Hepatocyte (in vitro differentiated cells): ENCODE measurements at regions not wholly inside any gene's neighbourhood (a gene's known extent, or its start where the extent isn't known, plus 50 kb on each side); places are given as distances from the start of the nearest gene placed in this dataset.

ENCODE experiments used
- DNase-seq: peaks from one replicate; pipeline ENCODE4 v3.0.0-alpha.2; 2016; ENCODE audit warnings: low spot score
- H2AFZ ChIP-seq: fragments of 200-600 bp; sonication (generic); 2 replicates; pipeline ENCODE4 v1.6.0; 2016; ENCODE audit warnings: antibody characterized with exemption, mild to moderate bottlenecking
- H3K27ac ChIP-seq: fragments of 200-600 bp; sonication (generic); 2 replicates; pipeline ENCODE4 v1.5.1; 2016; ENCODE audit warnings: mild to moderate bottlenecking
- H3K27me3 ChIP-seq: fragments of 200-600 bp; sonication (generic); 2 replicates; pipeline ENCODE4 v1.6.1; 2016
- H3K36me3 ChIP-seq: fragments of 200-600 bp; sonication (generic); replicated peaks from 2 replicates; pipeline ENCODE4 v1.5.1; 2016; ENCODE audit warnings: low read depth; ENCODE audit not compliant: insufficient read depth
- H3K4me1 ChIP-seq: fragments of 200-600 bp; sonication (generic); 2 replicates; pipeline ENCODE4 v1.5.1; 2016; ENCODE audit warnings: mild to moderate bottlenecking, moderate library complexity; ENCODE audit not compliant: insufficient read depth
- H3K4me2 ChIP-seq: fragments of 200-600 bp; sonication (generic); 2 replicates; pipeline ENCODE4 v1.6.0; 2016
- H3K4me3 ChIP-seq: fragments of 200-600 bp; sonication (generic); 2 replicates; pipeline ENCODE4 v1.5.1; 2016; ENCODE audit warnings: mild to moderate bottlenecking
- H3K79me2 ChIP-seq: fragments of 200-600 bp; sonication (generic); 2 replicates; pipeline ENCODE4 v1.6.0; 2017; ENCODE audit warnings: mild to moderate bottlenecking
- H3K9me2 ChIP-seq: fragments of 200-600 bp; sonication (generic); replicated peaks from 2 replicates; pipeline ENCODE4 v1.6.0; 2017; ENCODE audit warnings: mild to moderate bottlenecking; ENCODE audit not compliant: insufficient read depth
- H3K9me3 ChIP-seq: fragments of 200-600 bp; sonication (generic); 2 replicates; pipeline ENCODE4 v1.5.1; 2016; ENCODE audit warnings: low read depth, mild to moderate bottlenecking
- H4K20me1 ChIP-seq: fragments of 200-600 bp; sonication (generic); 2 replicates; pipeline ENCODE4 v1.6.0; 2016; ENCODE audit warnings: mild to moderate bottlenecking; ENCODE audit not compliant: insufficient read depth, poor library complexity, severe bottlenecking
- EZH2 ChIP-seq: fragments of 200-600 bp; sonication (generic); IDR thresholded peaks from 2 replicates; pipeline ENCODE4 v1.6.1; 2016; ENCODE audit warnings: antibody characterized with exemption, mild to moderate bottlenecking, borderline replicate concordance
- EZH2phosphoT487 ChIP-seq: fragments of 200-600 bp; sonication (generic); IDR thresholded peaks from one replicate; pipeline ENCODE4 v1.6.1; 2018; ENCODE audit warnings: antibody characterized with exemption, mild to moderate bottlenecking, low read depth, moderate library complexity; ENCODE audit not compliant: unreplicated experiment, severe bottlenecking
- WGBS: methylation state at CpG from one replicate; pipeline ENCODE4 v1.1.6; 2016; ENCODE audit warnings: low lambda C conversion rate; ENCODE audit errors: missing lambda C conversion rate; 5-methylcytosine and 5-hydroxymethylcytosine counted together
- TF ChIP-seq, protein P1 (sequence below): fragments of 200-600 bp; sonication (generic); IDR thresholded peaks from 2 replicates; pipeline ENCODE4 v1.5.1; 2016; ENCODE audit warnings: antibody characterized with exemption, mild to moderate bottlenecking; ENCODE audit not compliant: poor library complexity

DNA sequence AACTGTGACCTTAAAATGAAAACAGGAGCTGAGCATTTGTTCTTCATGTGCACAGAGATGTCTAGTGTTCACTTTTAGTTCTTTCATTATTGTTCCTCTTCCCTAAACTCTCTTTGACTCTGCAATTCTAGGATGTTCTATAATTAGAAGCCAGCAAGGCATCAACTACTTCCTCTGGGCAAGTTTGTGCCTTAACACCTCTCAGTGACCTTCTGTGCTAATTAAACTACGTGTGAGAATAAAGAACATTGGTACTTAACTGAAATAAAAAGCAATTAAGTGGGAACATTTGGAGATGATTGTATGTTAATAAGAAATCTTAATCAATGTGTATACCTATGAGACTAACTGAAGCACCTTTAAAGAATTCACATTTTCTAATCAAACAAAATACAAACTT lies 242.8 kb downstream of the RASEF start:
- Histone ChIP-seq H3K36me3 (no peaks in the 10 kb centered on the region), H2AFZ (no peak overlapping the region), H3K9me3 (no peaks in the 10 kb centered on the region), H3K9me2 (no peaks in the 10 kb centered on the region), H4K20me1 (no peaks in the 10 kb centered on the region), H3K4me1 (no peaks in the 10 kb centered on the region), H3K79me2 (no peaks in the 10 kb centered on the region), H3K27ac (no peak overlapping the region), H3K4me3 (no peak overlapping the region), H3K27me3 (no peaks in the 10 kb centered on the region), H3K4me2 (no peak overlapping the region)
- TF ChIP-seq EZH2, result no peak
- TF ChIP-seq, protein P1, sequence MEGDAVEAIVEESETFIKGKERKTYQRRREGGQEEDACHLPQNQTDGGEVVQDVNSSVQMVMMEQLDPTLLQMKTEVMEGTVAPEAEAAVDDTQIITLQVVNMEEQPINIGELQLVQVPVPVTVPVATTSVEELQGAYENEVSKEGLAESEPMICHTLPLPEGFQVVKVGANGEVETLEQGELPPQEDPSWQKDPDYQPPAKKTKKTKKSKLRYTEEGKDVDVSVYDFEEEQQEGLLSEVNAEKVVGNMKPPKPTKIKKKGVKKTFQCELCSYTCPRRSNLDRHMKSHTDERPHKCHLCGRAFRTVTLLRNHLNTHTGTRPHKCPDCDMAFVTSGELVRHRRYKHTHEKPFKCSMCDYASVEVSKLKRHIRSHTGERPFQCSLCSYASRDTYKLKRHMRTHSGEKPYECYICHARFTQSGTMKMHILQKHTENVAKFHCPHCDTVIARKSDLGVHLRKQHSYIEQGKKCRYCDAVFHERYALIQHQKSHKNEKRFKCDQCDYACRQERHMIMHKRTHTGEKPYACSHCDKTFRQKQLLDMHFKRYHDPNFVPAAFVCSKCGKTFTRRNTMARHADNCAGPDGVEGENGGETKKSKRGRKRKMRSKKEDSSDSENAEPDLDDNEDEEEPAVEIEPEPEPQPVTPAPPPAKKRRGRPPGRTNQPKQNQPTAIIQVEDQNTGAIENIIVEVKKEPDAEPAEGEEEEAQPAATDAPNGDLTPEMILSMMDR, result no peak
- TF ChIP-seq EZH2phosphoT487, result no peak
- WGBS, result 72% methylated on average over 1 of the region's 1 CpG
- DNase-seq, result no peak

DNA sequence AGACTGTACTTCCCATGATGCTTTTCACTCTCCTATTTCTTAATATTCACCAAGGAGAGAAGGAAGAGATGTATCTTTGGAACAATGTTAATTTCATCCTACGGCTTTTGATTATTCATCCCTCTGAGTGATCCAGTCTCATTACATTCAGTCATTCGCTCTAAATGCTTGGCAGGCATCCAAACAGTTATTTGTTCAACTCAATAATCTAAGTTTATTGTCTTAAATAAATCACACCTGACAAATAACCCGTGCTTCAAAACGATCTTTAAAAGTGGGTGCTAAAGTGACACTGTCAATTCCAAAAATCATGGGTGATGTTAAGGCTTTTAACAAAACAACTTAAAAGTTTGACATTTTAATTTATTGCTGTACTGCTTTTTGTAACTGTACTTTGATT lies 233.1 kb downstream of the RASEF start:
- no peaks in the 10 kb centered on the region for H3K36me3 ChIP-seq
- H4K20me1 ChIP-seq, result no peaks in the 10 kb centered on the region
- H3K27me3 ChIP-seq, result no peaks in the 10 kb centered on the region
- no peaks in the 10 kb centered on the region for H3K79me2 ChIP-seq
- H3K9me2 ChIP-seq, result no peaks in the 10 kb centered on the region
- 37% methylated on average over 4 of the region's 4 CpGs for WGBS
- no peak for DNase-seq
- H3K27ac ChIP-seq, result no peak overlapping the region
- H2AFZ ChIP-seq, result no peak overlapping the region
- H3K4me3 ChIP-seq, result no peak overlapping the region
- H3K9me3 ChIP-seq, result no peaks in the 10 kb centered on the region
- no peak overlapping the region for H3K4me2 ChIP-seq
- TF ChIP-seq, protein P1, result no peak
- no peak for TF ChIP-seq EZH2phosphoT487
- TF ChIP-seq EZH2, result no peak
- H3K4me1 ChIP-seq, result no peaks in the 10 kb centered on the region

DNA sequence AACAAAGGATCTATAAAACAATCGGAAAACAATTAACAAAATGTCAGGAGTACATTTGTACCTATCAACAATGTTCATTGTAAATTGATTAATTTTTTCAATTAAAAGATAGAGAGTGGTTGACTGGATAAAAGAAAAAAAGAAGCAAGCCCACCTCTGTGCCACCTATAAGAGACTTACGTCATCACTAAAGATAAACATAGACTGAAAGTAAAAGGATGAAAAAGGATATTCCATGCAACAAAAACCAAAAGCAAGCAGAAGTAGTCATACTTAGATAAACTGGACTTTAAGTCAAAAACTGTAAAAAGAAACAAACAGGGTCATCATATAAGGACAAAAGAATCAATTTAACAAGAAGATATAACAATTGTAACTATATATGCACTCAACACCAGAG lies 197.4 kb downstream of the RASEF start:
- H3K79me2 ChIP-seq, result no peaks in the 10 kb centered on the region
- no peak overlapping the region for H2AFZ ChIP-seq
- no peak overlapping the region for H3K4me3 ChIP-seq
- H3K27me3 ChIP-seq, result no peaks in the 10 kb centered on the region
- DNase-seq, result no peak
- no peaks in the 10 kb centered on the region for H4K20me1 ChIP-seq
- 97% methylated on average over 2 of the region's 2 CpGs for WGBS
- H3K4me1 ChIP-seq, result no peaks in the 10 kb centered on the region
- TF ChIP-seq EZH2 (no peak), EZH2phosphoT487 (no peak)
- TF ChIP-seq, protein P1, result no peak
- H3K9me2 ChIP-seq, result no peaks in the 10 kb centered on the region
- no peak overlapping the region for H3K4me2 ChIP-seq
- H3K9me3 ChIP-seq, result no peaks in the 10 kb centered on the region
- H3K36me3 ChIP-seq, result no peaks in the 10 kb centered on the region
- H3K27ac ChIP-seq, result no peak overlapping the region
